ENCODE measurements at regions not wholly inside any gene's neighbourhood (a gene's known extent, or its start where the extent isn't known, plus 50 kb on each side); places are given as distances from the start of the nearest gene placed in this dataset.

DNA sequence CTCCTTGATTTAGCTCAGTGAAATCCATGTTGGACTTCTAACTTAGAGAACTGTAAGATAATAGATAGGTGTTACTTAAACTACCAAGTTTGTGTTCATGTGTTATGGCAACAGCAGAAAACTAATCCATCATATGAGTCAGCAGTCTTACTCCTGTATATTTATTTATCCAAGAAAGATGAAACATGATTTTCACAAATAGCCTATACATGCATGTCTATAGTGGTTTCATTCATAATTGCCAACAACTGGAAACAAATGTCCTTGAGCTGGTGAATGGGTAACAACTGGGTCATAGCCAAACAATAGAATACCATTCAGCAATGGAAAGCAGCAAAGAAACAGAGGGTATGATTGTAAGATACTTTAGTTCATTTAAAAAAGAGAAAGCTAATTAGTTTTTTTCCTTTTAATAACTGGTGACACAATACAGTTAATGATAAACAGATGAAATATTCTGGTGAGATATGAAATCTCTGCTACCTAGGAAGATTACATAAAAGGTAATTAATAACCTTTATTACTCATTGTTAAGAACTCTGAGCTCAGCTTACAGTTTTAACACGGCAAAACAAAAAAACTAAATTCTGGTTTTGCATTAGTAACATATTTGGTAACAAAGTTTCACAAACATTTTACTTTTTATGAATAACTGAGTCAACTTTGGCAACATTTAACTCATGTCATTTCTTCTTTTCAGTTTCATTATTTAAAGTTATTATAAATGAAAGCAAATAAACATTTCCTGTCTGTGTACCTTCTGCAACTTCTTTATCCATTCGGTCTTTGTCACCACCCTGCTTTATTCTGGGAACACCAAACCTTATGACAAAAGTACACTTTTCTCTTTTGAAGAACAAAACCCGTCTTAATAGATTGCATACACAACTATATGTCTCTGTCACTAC is 181.3 kb downstream of the LIG4 start:
- no peak for TF ChIP-seq CTCF (conservative IDR thresholded peaks at IDR 0.05 in 1 of 2, IDR thresholded peaks at IDR 0.05 in 1 of 2; ENCODE audit: extremely low read depth in 1 of 2, insufficient read depth in 1 of 2, low read depth in 1 of 2, low read length in 2 of 2)
- TF ChIP-seq EZH2 (IDR thresholded peaks at IDR 0.05; ENCODE audit: borderline replicate concordance, low read length): no peak
